Neuronal stem cell (in vitro differentiated cells): ENCODE measurements at regions not wholly inside any gene's neighbourhood (a gene's known extent, or its start where the extent isn't known, plus 50 kb on each side); places are given as distances from the start of the nearest gene placed in this dataset.

Source experiments
- DNase-seq: peaks from one replicate; pipeline ENCODE4 v3.0.0-alpha.2; 2013; ENCODE audit warnings: low spot score
- H2AFZ ChIP-seq: one replicate; pipeline ENCODE4 v1.6.1; 2013; ENCODE audit warnings: mild to moderate bottlenecking, low read length, inconsistent platforms
- H2AK5ac ChIP-seq: 2 replicates; pipeline ENCODE4 v1.6.1; 2013; ENCODE audit warnings: low read depth, mild to moderate bottlenecking, inconsistent platforms, low read length, moderate library complexity, mixed read lengths
- H2BK120ac ChIP-seq: 2 replicates; pipeline ENCODE4 v1.6.1; 2013; ENCODE audit warnings: low read depth, mild to moderate bottlenecking, inconsistent platforms, low read length, moderate library complexity, mixed read lengths
- H2BK12ac ChIP-seq: one replicate; pipeline ENCODE4 v1.6.1; 2013; ENCODE audit warnings: low read length, inconsistent platforms
- H2BK15ac ChIP-seq: 2 replicates; pipeline ENCODE4 v1.6.1; 2013; ENCODE audit warnings: mild to moderate bottlenecking, low read length, inconsistent platforms, mixed read lengths
- H2BK5ac ChIP-seq: one replicate; pipeline ENCODE4 v1.6.1; 2013; ENCODE audit warnings: inconsistent platforms, mild to moderate bottlenecking, low read length, moderate library complexity
- H3K14ac ChIP-seq: one replicate; pipeline ENCODE4 v1.6.1; 2013; ENCODE audit warnings: low read length, inconsistent platforms
- H3K18ac ChIP-seq: 2 replicates; pipeline ENCODE4 v1.6.1; 2013; ENCODE audit warnings: low read length, inconsistent platforms
- H3K23ac ChIP-seq: 2 replicates; pipeline ENCODE4 v1.6.1; 2013; ENCODE audit warnings: low read depth, mild to moderate bottlenecking, mixed read lengths, low read length, inconsistent platforms; ENCODE audit not compliant: poor library complexity
- H3K27ac ChIP-seq: replicated peaks from 3 replicates; pipeline ENCODE4 v1.5.1; 2013; ENCODE audit warnings: low read length, inconsistent platforms
- H3K27me3 ChIP-seq, 3 experiments: 2 replicates each; pipeline ENCODE4 v1.6.1; 2013; ENCODE audit warnings: low read length in 3 of 3, mild to moderate bottlenecking in 2 of 3, inconsistent platforms in 1 of 3, low read depth in 1 of 3, mixed read lengths in 1 of 3, moderate library complexity in 1 of 3; ENCODE audit not compliant: control insufficient read depth in 3 of 3, insufficient read depth in 3 of 3
- H3K36me3 ChIP-seq, 2 donors: replicated peaks in 1 of 2; 2 replicates each; pipeline ENCODE4 v1.6.1; 2013; ENCODE audit warnings: low read length in 2 of 2; ENCODE audit not compliant: control insufficient read depth in 2 of 2, insufficient read depth in 2 of 2
- H3K4ac ChIP-seq: 2 replicates; pipeline ENCODE4 v1.6.1; 2013; ENCODE audit warnings: inconsistent platforms, mild to moderate bottlenecking, low read length, moderate library complexity
- H3K4me1 ChIP-seq, 2 donors: 1 replicate in 1 of 2; 2 replicates in 1 of 2; pipeline ENCODE4 v1.6.1; 2013; ENCODE audit warnings: low read length in 2 of 2, low read depth in 1 of 2; ENCODE audit not compliant: control insufficient read depth in 2 of 2, insufficient read depth in 1 of 2
- H3K4me2 ChIP-seq: one replicate; pipeline ENCODE4 v1.6.1; 2013; ENCODE audit warnings: mild to moderate bottlenecking, low read length, inconsistent platforms; ENCODE audit not compliant: insufficient read depth, poor library complexity, severe bottlenecking
- H3K4me3 ChIP-seq, 2 donors: 2 replicates each; pipeline ENCODE4 v1.5.1; 2013; ENCODE audit warnings: low read length in 2 of 2, mild to moderate bottlenecking in 2 of 2, inconsistent platforms in 1 of 2, moderate library complexity in 1 of 2
- H3K79me1 ChIP-seq: one replicate; pipeline ENCODE4 v1.6.1; 2013; ENCODE audit warnings: low read depth, mild to moderate bottlenecking, inconsistent platforms, low read length, moderate library complexity
- H3K9ac ChIP-seq: one replicate; pipeline ENCODE4 v1.6.1; 2013; ENCODE audit warnings: mild to moderate bottlenecking, low read depth, low read length, inconsistent platforms; ENCODE audit not compliant: poor library complexity
- H3K9me3 ChIP-seq, 2 donors: replicated peaks in 1 of 2; 2 replicates each; pipeline versions ENCODE3 to v1.6.1; 2013; ENCODE audit warnings: low read length in 2 of 2, mild to moderate bottlenecking in 2 of 2, inconsistent platforms in 1 of 2, low read depth in 1 of 2, mixed read lengths in 1 of 2, moderate library complexity in 1 of 2; ENCODE audit not compliant: control insufficient read depth in 2 of 2, insufficient read depth in 1 of 2
- H4K8ac ChIP-seq: one replicate; pipeline ENCODE4 v1.6.1; 2013; ENCODE audit warnings: low read depth, mild to moderate bottlenecking, inconsistent platforms, low read length, moderate library complexity
- H4K91ac ChIP-seq: one replicate; pipeline ENCODE4 v1.6.1; 2013; ENCODE audit warnings: low read length, low read depth, mild to moderate bottlenecking, inconsistent platforms; ENCODE audit not compliant: poor library complexity
- WGBS, 2 donors: extraction: QIAGEN DNeasy Blood & Tissue Kit; methylation state at CpG; one replicate each; pipeline ENCODE4 v1.1.7; 2013; ENCODE audit warnings: missing lambda C conversion rate in 2 of 2, mixed read lengths in 1 of 2; ENCODE audit not compliant: insufficient read length in 2 of 2, insufficient replicate concordance in 1 of 2; ENCODE audit errors: extremely low coverage in 2 of 2; 5-methylcytosine and 5-hydroxymethylcytosine counted together

DNA sequence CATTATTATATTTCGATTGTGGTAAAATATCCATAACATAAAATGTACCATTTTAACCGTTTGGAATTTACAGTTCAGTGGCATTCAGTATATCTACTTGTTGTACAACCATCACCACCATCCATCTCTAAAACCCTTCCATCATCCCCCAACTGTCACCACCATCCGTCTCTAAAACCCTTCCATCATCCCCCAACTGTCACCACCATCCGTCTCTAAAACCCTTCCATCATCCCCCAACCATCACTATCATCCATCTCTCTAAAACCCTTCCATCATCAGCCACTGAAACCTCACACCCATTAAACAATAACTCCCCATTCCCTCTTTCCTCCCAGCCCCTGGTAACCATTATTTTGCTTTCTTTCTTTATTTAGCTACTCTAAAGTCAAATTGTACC is 144.2 kb upstream of the EEA1 start:
- H3K9ac ChIP-seq = no peak overlapping the region
- H2BK5ac ChIP-seq = no peak overlapping the region
- H3K4ac ChIP-seq = no peak overlapping the region
- H3K27ac ChIP-seq = no peak overlapping the region
- WGBS, 2 donors = 100% methylated on average over 1 to 2 of the region's 4 CpGs
- no peak overlapping the region for H3K18ac ChIP-seq
- H2BK15ac ChIP-seq = no peak overlapping the region
- no peak overlapping the region for H2AFZ ChIP-seq
- H3K4me1 ChIP-seq = peaks cover 0 to 2% of the 10 kb centered on the region in 2 donors
- no peak overlapping the region for H4K8ac ChIP-seq
- no peak overlapping the region for H3K14ac ChIP-seq
- no peak overlapping the region for H3K23ac ChIP-seq
- H3K4me2 ChIP-seq = no peak overlapping the region
- H3K4me3 ChIP-seq = no peak overlapping the region
- H4K91ac ChIP-seq = no peak overlapping the region
- H2AK5ac ChIP-seq = no peak overlapping the region
- H3K36me3 ChIP-seq = no peaks in the 10 kb centered on the region
- H2BK12ac ChIP-seq = no peak overlapping the region
- no peak overlapping the region for H2BK120ac ChIP-seq
- no peaks in the 10 kb centered on the region for H3K79me1 ChIP-seq
- no peaks in the 10 kb centered on the region for H3K27me3 ChIP-seq
- no peak for DNase-seq
- H3K9me3 ChIP-seq = peaks cover 0 to 2% of the 10 kb centered on the region in 2 donors

- Histone ChIP-seq H3K79me1 (no peaks in the 10 kb centered on the region), H3K9ac (no peak overlapping the region), H2BK12ac (no peak overlapping the region)
Observed at GRCh38 chr12:93078059-93078458, 149.0 kb upstream of the EEA1 start.

DNA sequence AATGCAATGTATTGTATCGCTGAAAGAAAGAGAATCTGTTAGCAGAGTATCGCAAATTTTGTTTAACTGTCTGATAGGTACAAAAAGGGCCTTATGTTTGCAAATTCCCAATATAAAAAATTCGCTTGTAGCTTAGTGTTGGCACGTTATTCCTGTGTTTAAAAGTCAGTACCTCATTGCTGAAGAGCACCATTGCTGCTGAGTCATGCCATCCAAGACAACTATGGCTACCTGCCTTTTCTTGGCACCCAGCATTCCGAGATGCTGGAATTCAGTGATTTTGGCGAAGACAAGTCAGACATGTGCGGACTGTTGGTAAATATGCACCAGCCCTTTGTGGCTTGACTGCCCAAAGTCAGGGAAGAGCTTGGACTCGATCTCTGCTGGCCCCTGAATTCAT is 149.5 kb upstream of the EEA1 start:
- no peak overlapping the region for H3K4ac ChIP-seq
- no peak overlapping the region for H3K4me2 ChIP-seq
- H3K9ac ChIP-seq = no peak overlapping the region
- no peak overlapping the region for H4K91ac ChIP-seq
- peaks cover 5 to 6% of the 10 kb centered on the region in 2 donors for H3K9me3 ChIP-seq
- H3K18ac ChIP-seq = no peak overlapping the region
- no peak overlapping the region for H2BK120ac ChIP-seq
- H3K36me3 ChIP-seq = no peaks in the 10 kb centered on the region
- no peaks in the 10 kb centered on the region for H3K27me3 ChIP-seq
- H3K4me3 ChIP-seq = no peak overlapping the region
- no peak overlapping the region for H3K23ac ChIP-seq
- no peak overlapping the region for H3K14ac ChIP-seq
- H2AK5ac ChIP-seq = no peak overlapping the region
- H4K8ac ChIP-seq = no peak overlapping the region
- peaks cover 15 to 20% of the 10 kb centered on the region in 2 donors for H3K4me1 ChIP-seq
- H2BK15ac ChIP-seq = no peak overlapping the region
- H3K27ac ChIP-seq = no peak overlapping the region
- no peak overlapping the region for H2BK12ac ChIP-seq
- no peaks in the 10 kb centered on the region for H3K79me1 ChIP-seq
- no peak for DNase-seq
- no peak overlapping the region for H2BK5ac ChIP-seq
- no CpG with 5 or more reads among the region's 8 CpGs for WGBS, 2 donors
- H2AFZ ChIP-seq = no peak overlapping the region

More at GRCh38 chr12:93078059-93078458, 149.0 kb upstream of the EEA1 start:
- Histone ChIP-seq H3K18ac (no peak overlapping the region), H3K4ac (no peak overlapping the region), H3K9me3 (peaks cover 5 to 6% of the 10 kb centered on the region in 2 donors), H3K14ac (no peak overlapping the region), H3K27ac (no peak overlapping the region), H3K27me3 (no peaks in the 10 kb centered on the region), H3K4me3 (no peak overlapping the region), H2AFZ (no peak overlapping the region), H3K23ac (no peak overlapping the region), H4K91ac (no peak overlapping the region), H2BK120ac (no peak overlapping the region), H3K4me2 (no peak overlapping the region), H3K4me1 (peaks cover 15 to 20% of the 10 kb centered on the region in 2 donors), H4K8ac (no peak overlapping the region), H2AK5ac (no peak overlapping the region), H2BK5ac (no peak overlapping the region), H3K36me3 (no peaks in the 10 kb centered on the region), H2BK15ac (no peak overlapping the region)
- DNase-seq = no peak
- WGBS, 2 donors = no CpG with 5 or more reads among the region's 1 CpG

- H3K18ac ChIP-seq = no peak overlapping the region
- no peak overlapping the region for H2BK12ac ChIP-seq
- H2BK120ac ChIP-seq = no peak overlapping the region
- WGBS, 2 donors = no CpG with 5 or more reads among the region's 3 CpGs
- peaks cover 15 to 18% of the 10 kb centered on the region in 2 donors for H3K4me1 ChIP-seq
- no peaks in the 10 kb centered on the region for H3K36me3 ChIP-seq
- no peak overlapping the region for H4K8ac ChIP-seq
- H2BK15ac ChIP-seq = no peak overlapping the region
- no peak overlapping the region for H4K91ac ChIP-seq
- no peak overlapping the region for H3K27ac ChIP-seq
- no peak for DNase-seq
- H3K23ac ChIP-seq = no peak overlapping the region
- no peaks in the 10 kb centered on the region for H3K27me3 ChIP-seq
- H3K79me1 ChIP-seq = no peaks in the 10 kb centered on the region
- H2AK5ac ChIP-seq = no peak overlapping the region
- peaks cover 5 to 6% of the 10 kb centered on the region in 2 donors for H3K9me3 ChIP-seq
- H3K9ac ChIP-seq = no peak overlapping the region
- H2AFZ ChIP-seq = no peak overlapping the region
- no peak overlapping the region for H3K4me3 ChIP-seq
- H2BK5ac ChIP-seq = no peak overlapping the region
- H3K14ac ChIP-seq = no peak overlapping the region
- no peak overlapping the region for H3K4me2 ChIP-seq
- H3K4ac ChIP-seq = no peak overlapping the region
Observed at GRCh38 chr12:93079271-93079670, 150.2 kb upstream of the EEA1 start.
